PC-9 (cell line): ENCODE measurements at regions not wholly inside any gene's neighbourhood (a gene's known extent, or its start where the extent isn't known, plus 50 kb on each side); places are given as distances from the start of the nearest gene placed in this dataset.
A peak's percentile ranks its signal among the peaks of the same experiment; 100 is the strongest.

ENCODE experiments used
- BruUV-seq: library from RNA; stranded (reverse); fragments of 400-500 nt; replicated peaks from 2 replicates; lab custom pipeline; 2021; lab: Mats Ljungman, UMichigan
- CTCF ChIA-PET: fragments of 300-600 bp; sonication (Branson Sonifier 250); formaldehyde crosslinking; loops from one replicate; lab custom pipeline; 2022; ENCODE audit warnings: antibody characterized with exemption; lab: Charles Lee
- POLR2A ChIA-PET: fragments of 300-600 bp; sonication (Branson Sonifier 250); formaldehyde crosslinking; loops from one replicate; lab custom pipeline; 2022; ENCODE audit warnings: antibody characterized with exemption; ENCODE audit not compliant: unreplicated experiment; lab: Charles Lee
- DNase-seq, 2 experiments: peaks; one replicate each; pipeline versions ENCODE4 v3.0.0 to v3.0.0-alpha.2; 2015 to 2022; ENCODE audit warnings: mixed read lengths in 1 of 2
- H2AFZ ChIP-seq: fragments of 200-600 bp; sonication (generic); 2 replicates; pipeline ENCODE4 v1.8.1; 2017; ENCODE audit warnings: antibody characterized with exemption
- H3F3A ChIP-seq: fragments of 200-600 bp; sonication (generic); 2 replicates; pipeline ENCODE4 v1.8.1; 2017; ENCODE audit warnings: antibody characterized with exemption, mild to moderate bottlenecking, low read depth; ENCODE audit not compliant: insufficient read depth
- H3K27ac ChIP-seq: fragments of 200-600 bp; sonication (generic); 2 replicates; pipeline ENCODE4 v1.6.1; 2016; ENCODE audit warnings: mixed run types
- H3K27me3 ChIP-seq: fragments of 200-600 bp; sonication (generic); 2 replicates; pipeline ENCODE4 v1.6.1; 2016; ENCODE audit warnings: low read depth, mixed run types; ENCODE audit not compliant: insufficient read depth
- H3K36me3 ChIP-seq: fragments of 200-600 bp; sonication (generic); 2 replicates; pipeline ENCODE4 v1.6.1; 2016; ENCODE audit warnings: low read depth, mixed run types
- H3K4me1 ChIP-seq: fragments of 200-600 bp; sonication (generic); replicated peaks from 2 replicates; pipeline ENCODE4 v1.6.1; 2016; ENCODE audit warnings: mixed run types; ENCODE audit not compliant: insufficient read depth
- H3K4me2 ChIP-seq: fragments of 200-600 bp; sonication (generic); 2 replicates; pipeline ENCODE4 v1.6.1; 2017; ENCODE audit warnings: mixed run types
- H3K4me3 ChIP-seq: fragments of 200-600 bp; sonication (generic); 2 replicates; pipeline ENCODE4 v1.6.1; 2016; ENCODE audit warnings: mixed run types
- H3K79me2 ChIP-seq: fragments of 200-600 bp; sonication (generic); 2 replicates; pipeline ENCODE4 v1.6.1; 2017; ENCODE audit warnings: low read depth, mixed run types
- H3K9me2 ChIP-seq: fragments of 200-600 bp; sonication (generic); 2 replicates; pipeline ENCODE4 v1.8.1; 2017; ENCODE audit warnings: mild to moderate bottlenecking; ENCODE audit not compliant: insufficient read depth
- H3K9me3 ChIP-seq: fragments of 200-600 bp; sonication (generic); 2 replicates; pipeline ENCODE4 v1.8.1; 2016; ENCODE audit warnings: low read depth; ENCODE audit not compliant: insufficient read depth
- H4K20me1 ChIP-seq: fragments of 200-600 bp; sonication (generic); 2 replicates; pipeline ENCODE4 v1.8.1; 2017; ENCODE audit not compliant: insufficient read depth
- EZH2 ChIP-seq: fragments of 200-600 bp; sonication (generic); IDR thresholded peaks from 2 replicates; pipeline ENCODE4 v1.8.0; 2017; ENCODE audit warnings: antibody characterized with exemption, low read depth
- intact Hi-C: fragments of 100-400 bp; cut with micrococcal nuclease; formaldehyde crosslinking; loops from one replicate; pipeline ENCODE4 v1.10.0; 2022; ENCODE audit not compliant: unreplicated experiment
- TF ChIP-seq, protein P1 (sequence below): fragments of 200-600 bp; sonication (generic); conservative IDR thresholded peaks from 2 replicates; pipeline ENCODE4 v1.6.1; 2017; ENCODE audit warnings: mixed run types, antibody characterized with exemption, mild to moderate bottlenecking, moderate library complexity

DNA sequence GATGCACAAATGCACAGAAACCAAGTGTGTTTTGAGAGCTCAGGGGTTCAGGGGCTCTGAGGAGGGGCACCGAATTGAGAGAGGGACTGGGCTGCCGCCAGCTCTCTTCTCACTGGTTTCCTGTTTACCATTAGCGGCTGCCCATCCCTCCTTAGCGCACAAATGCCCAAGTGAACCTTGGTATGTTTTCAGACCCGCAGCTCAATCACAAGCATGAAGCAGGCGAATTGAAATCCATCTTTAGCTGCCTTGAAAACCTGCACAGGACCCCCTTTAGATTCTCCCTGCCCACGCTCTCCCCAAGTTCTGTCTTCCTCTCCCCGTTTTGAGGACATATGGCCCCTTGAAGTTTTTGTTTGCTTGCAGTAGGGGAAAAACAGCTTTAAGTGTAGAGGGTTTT is 61.1 kb upstream of the ACOT11 start:
- Histone ChIP-seq H3K9me3 (no peaks in the 10 kb centered on the region), H3K79me2 (no peaks in the 10 kb centered on the region), H3K4me1 (peaks cover 5% of the 10 kb centered on the region; the same call in 1 of the 2 replicates), H3K4me2 (no peak overlapping the region), H3K9me2 (no peaks in the 10 kb centered on the region), H3K36me3 (no peaks in the 10 kb centered on the region), H4K20me1 (no peaks in the 10 kb centered on the region), H3K4me3 (no peak overlapping the region), H2AFZ (no peak overlapping the region), H3K27me3 (no peaks in the 10 kb centered on the region), H3K27ac (no peak overlapping the region), H3F3A (no peaks in the 10 kb centered on the region)
- TF ChIP-seq, protein P1, sequence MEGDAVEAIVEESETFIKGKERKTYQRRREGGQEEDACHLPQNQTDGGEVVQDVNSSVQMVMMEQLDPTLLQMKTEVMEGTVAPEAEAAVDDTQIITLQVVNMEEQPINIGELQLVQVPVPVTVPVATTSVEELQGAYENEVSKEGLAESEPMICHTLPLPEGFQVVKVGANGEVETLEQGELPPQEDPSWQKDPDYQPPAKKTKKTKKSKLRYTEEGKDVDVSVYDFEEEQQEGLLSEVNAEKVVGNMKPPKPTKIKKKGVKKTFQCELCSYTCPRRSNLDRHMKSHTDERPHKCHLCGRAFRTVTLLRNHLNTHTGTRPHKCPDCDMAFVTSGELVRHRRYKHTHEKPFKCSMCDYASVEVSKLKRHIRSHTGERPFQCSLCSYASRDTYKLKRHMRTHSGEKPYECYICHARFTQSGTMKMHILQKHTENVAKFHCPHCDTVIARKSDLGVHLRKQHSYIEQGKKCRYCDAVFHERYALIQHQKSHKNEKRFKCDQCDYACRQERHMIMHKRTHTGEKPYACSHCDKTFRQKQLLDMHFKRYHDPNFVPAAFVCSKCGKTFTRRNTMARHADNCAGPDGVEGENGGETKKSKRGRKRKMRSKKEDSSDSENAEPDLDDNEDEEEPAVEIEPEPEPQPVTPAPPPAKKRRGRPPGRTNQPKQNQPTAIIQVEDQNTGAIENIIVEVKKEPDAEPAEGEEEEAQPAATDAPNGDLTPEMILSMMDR = no peak
- no peak for TF ChIP-seq EZH2
- CTCF ChIA-PET = interaction anchor here (0.6 to 1.2 kb wide), 5 partner anchors 83 to 364 kb away, joined by 3 to 14 read pairs (median 4); partner anchors contain the start of gene TTC4
- BruUV-seq = no TSS peak
- POLR2A ChIA-PET = no interaction called here
- DNase-seq = no peak
- intact Hi-C loops = loop anchor here (5.0 kb wide), 5 partner anchors 165 to 435 kb away; partner anchors contain the start of genes CYB5RL, MRPL37, TCEANC2 and TMEM59

DNA sequence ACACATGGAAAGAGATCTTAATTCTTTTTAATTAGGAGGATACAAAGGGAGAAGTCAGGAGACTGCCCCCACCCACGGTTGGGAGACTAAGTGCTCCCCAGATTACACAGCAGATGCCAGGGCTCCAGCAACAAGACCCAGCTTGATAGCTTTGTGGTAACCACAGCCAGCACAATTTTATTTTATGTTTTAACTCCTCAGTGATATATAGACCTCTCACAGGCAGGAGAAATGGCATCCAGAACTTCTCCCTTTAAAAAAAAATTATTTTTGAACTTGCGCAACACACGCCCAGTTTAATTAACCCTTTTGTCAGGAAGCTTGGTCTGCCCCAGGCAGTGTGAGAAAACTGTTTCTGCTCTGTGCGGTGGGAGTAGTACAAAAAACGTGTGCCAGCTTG is 62.6 kb upstream of the ACOT11 start:
- no peak for DNase-seq
- H3K4me3 ChIP-seq = no peak overlapping the region
- no peak for TF ChIP-seq EZH2
- TF ChIP-seq, protein P1 = no peak
- H3K79me2 ChIP-seq = no peaks in the 10 kb centered on the region
- H3K9me2 ChIP-seq = no peaks in the 10 kb centered on the region
- H2AFZ ChIP-seq = no peak overlapping the region
- intact Hi-C loops = loop anchor here (5.0 kb wide), 5 partner anchors 163 to 433 kb away; partner anchors contain the start of genes CYB5RL, MRPL37, TCEANC2 and TMEM59
- no peaks in the 10 kb centered on the region for H3K36me3 ChIP-seq
- H3K4me2 ChIP-seq = no peak overlapping the region
- POLR2A ChIA-PET = no interaction called here
- BruUV-seq = no TSS peak
- H3K27ac ChIP-seq = no peak overlapping the region
- peaks cover 5% of the 10 kb centered on the region; the same call in 1 of the 2 replicates for H3K4me1 ChIP-seq
- H3F3A ChIP-seq = no peaks in the 10 kb centered on the region
- H3K9me3 ChIP-seq = no peaks in the 10 kb centered on the region
- no peaks in the 10 kb centered on the region for H4K20me1 ChIP-seq
- CTCF ChIA-PET = no interaction called here
- no peaks in the 10 kb centered on the region for H3K27me3 ChIP-seq

GRCh38 chr1:54483875-54484437 is 64.1 kb upstream of the ACOT11 start:
- Histone ChIP-seq H3F3A (no peaks in the 10 kb centered on the region), H3K79me2 (no peaks in the 10 kb centered on the region), H4K20me1 (no peaks in the 10 kb centered on the region), H3K27ac (no peak overlapping the region), H3K27me3 (peaks cover 5% of the 10 kb centered on the region; the same call in 1 of the 2 replicates), H3K9me3 (no peaks in the 10 kb centered on the region), H3K4me2 (no peak overlapping the region), H3K4me3 (no peak overlapping the region), H2AFZ (0 out of 2 replicates have a peak overlapping the region, but pooled peaks have one; percentile 6), H3K4me1 (peaks cover 5% of the 10 kb centered on the region; the same call in 1 of the 2 replicates), H3K36me3 (no peaks in the 10 kb centered on the region), H3K9me2 (no peaks in the 10 kb centered on the region)
- DNase-seq = no peak
- no peak for TF ChIP-seq EZH2
- TF ChIP-seq, protein P1 = no peak
- CTCF ChIA-PET = no interaction called here
- intact Hi-C loops = no loop called here
- POLR2A ChIA-PET = no interaction called here
- no TSS peak for BruUV-seq
